HG03135 (cell line): ENCODE measurements at regions not wholly inside any gene's neighbourhood (a gene's known extent, or its start where the extent isn't known, plus 50 kb on each side); places are given as distances from the start of the nearest gene placed in this dataset.

Experiments used
- ATAC-seq: cut with Tn5 transposase; IDR thresholded peaks from one replicate; pipeline ENCODE4 v1.9.1; 2021; ENCODE audit warnings: mild to moderate bottlenecking, moderate library complexity; ENCODE audit not compliant: unreplicated experiment

DNA sequence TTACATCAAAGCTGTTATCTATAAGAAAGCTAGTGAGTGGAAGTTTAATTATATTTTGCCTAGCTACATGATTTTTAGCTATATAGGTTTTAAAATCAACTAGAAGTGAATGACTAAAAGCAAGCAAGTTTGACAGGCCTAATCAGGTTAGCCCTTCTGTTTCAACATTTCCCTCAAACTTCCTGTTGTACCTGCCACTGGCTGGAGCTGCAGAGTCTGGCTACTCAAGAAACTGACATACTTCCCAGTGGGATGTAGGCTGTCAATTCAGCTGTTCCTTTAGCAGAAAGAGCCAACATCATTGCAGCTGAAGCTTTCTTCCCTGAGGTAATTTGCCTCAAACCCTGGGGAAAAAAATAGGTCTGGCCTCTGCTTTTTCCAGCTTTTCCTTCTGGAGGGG is 87.1 kb upstream of the TNR start:
- no peak for ATAC-seq

DNA sequence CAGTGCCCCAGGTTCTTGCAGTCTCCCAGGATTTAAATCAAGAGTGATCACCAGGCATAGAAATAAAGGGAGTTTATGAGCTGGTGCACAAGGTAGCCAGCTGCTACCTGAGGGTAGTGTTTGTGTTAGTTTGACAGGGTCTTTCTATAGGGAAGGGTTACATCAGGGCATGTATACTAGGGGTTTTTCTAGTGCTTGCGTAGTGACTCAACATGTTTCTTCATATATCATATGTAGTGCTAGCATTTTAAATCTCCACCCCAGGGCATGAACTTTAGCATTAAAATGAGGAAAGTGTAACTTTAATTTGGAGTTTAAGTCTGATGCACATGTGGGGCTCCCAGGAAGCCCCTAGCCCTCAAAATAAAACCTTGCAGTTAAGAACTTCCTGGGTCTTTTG is 86.5 kb upstream of the TNR start:
- no peak for ATAC-seq

DNA sequence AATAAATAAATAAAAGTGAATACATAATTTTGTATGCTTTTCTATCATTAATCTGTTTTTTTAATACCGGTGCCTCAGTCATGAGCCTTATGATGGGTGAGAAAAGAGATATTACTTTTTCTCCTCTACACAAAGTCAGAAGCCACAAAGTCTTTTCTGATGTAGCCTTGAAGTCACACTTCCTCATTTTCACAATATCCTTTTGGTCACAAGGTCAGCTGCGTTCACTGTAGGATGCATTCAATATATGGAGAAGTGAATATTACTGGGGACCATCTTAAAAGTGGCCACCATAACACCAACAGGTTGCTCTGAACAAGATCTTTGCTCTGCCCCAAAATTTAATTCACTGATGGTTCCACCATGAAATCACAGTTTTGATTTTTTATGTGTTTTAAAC is 83.3 kb upstream of the TNR start:
- no peak for ATAC-seq

DNA sequence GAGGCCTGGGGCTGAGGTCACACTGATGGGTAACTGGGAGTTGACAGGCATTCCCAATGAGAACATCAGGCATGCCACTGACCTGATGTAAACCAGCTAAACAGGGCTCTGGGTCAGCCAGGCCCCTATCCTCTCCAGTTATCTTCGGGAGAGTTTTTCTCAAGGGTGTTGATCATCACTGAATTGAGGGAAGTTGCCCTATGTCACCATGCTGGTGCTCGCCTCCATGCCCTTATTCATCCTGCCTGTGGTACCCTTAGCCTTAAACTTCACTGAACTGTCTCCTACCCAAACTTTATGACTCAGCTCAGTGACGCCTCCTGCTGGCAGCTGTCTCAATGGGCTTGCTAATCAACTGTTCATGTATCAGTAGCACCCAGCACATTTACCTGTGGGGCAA is 80.7 kb upstream of the TNR start:
- no peak for ATAC-seq

DNA sequence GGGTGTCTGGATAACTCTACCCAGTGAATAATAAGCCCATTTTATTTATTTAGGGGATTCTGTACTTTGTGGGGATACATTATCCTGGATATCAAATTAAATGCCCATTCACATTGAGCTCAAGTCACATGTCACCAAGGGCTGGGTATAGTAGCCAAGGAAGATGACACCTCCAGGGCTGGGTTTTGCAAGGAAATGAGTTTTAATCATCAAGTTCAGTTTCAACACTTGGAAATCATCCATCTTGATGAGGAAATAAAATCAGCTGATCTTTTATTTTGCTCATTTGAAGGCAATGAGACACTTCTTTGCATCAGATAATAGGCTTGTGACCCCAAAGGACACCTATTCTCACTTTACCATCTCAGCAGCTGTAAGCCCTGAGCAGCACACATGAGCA is 80.0 kb upstream of the TNR start:
- no peak for ATAC-seq

DNA sequence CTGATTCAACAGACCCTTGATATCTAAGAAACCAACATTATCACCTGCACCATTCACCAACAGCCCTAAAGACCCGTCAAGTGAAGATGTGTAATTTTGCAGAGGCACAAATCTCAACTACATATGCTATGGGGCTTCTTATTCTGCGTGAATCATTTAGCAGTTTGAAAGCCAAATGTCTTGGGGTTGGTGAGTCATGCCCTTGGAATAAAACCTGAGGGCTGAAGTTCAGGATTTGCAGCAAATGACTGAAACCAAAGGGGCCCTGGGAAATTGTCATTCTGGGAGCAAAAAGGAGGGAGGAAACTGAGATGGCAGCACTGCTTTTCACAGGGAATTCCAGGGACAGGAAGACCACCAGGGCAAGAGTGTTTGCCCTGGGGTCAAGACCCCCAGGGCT is 79.2 kb upstream of the TNR start:
- ATAC-seq: no peak

DNA sequence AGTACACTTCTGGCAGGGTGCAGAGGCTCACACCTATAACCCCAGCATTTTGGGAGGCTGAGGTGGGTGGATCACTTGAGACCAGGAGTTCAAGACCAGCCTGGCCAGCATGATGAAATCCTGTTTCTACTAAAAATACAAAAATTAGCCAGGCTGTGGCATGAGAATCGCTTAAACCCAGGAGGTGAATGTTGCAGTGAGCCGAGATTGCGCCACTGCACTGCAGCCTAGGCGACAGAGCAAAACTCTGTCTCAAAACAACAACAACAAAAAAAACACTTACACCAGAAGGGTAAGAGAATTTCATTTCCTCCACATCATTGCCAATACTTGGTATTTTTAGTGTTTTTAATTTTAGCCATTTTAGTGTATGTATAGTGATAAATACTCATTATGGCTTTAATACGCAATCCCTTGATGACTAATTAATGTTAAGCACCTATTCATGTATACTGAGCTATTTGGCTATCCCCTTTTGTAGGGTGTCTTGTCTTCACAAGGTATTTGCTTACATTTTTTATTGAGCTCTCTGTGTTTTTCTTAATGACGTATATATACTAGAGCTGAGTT is 77.1 kb upstream of the TNR start:
- no peak for ATAC-seq

DNA sequence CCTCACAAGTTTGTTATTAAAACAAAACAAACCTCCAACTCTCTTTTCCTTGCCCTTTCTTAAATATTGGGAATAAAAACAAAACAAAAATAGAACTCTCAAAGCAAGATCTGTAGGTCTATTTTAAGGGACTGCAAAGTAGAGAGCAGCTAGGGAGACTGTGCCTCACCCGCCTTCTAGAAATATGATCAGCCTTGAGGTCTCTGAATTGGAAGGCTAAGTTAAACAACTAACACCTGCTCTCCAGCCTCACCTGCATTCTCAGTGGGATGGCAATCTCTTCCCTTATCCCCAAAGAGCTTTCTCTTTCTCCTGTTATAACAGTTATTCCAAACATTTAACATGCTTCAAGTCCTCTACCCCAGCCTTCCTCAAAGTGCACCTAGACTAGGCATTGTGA is 75.5 kb upstream of the TNR start:
- no peak for ATAC-seq

DNA sequence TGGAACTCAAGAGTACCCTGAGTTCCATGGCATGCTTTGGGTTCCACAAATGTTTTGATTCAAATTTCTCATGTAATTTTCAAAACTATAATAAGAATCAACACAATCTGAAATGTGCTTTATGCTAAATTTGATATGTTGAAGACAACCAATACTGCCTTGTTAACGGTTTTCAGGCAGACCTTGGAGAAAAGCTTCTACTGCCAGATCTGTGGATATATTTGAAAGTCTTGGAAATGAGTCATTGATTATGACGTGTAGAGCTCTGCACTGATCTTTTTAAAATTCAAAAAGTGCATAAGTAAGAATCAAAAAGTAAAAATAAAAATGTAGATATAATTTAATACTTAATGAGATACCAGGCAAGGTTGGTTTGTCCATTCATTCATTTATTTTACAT is 74.0 kb upstream of the TNR start:
- no peak for ATAC-seq

DNA sequence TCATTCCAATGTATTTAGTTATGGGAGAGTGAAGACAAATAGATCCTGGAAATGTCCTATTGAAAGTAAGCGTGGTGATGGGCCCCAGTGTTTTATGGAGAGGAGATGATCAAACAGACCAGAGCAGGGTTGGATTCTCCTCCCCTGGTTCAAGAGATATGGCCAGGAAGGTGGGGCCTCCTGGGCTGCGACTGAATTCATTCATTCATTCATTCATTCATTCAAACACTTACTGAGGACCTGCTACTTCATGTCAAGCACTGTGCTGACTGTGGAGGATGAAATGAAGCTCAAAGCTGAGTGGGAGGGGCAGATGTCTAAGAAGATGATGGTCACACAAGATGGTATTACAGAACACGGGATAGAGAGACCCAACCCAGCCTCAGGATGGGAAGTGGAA is 71.5 kb upstream of the TNR start:
- no peak for ATAC-seq

DNA sequence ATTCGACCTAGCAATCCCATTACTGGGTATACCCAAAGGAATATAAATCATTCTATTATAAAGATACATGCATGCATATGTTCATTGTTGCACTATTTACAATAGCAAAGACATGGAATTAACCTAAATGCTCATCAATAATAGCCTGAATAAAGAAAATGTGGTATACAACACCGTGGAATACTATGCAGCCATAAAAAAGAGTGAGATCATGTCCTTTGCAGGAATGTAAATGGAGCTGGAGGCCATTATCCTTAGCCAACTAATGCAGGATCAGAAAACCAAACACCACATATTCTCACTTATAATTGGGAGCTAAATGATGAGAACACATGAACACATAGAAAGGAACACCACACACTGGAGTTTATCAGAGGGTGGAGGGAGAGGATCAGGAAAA is 69.5 kb upstream of the TNR start:
- no peak for ATAC-seq

DNA sequence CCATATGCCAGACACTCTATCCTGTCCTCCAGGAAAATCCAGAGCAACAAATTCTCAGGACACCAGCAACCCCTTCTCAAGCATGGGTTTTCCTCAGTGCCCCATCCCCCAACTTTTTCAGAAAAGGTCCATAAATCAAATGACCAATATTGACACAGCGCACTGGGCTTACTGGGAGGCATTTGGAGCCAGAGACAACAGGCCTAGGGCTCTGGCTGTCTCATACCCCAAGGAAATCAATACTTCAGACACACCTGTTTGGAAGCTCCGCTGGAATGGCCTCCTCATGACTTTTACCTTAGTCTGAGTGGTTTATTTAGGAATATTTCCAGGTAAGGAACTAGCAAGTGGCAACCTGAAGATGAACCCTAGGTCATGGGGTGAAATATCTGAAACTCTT is 66.9 kb upstream of the TNR start:
- ATAC-seq: no peak

DNA sequence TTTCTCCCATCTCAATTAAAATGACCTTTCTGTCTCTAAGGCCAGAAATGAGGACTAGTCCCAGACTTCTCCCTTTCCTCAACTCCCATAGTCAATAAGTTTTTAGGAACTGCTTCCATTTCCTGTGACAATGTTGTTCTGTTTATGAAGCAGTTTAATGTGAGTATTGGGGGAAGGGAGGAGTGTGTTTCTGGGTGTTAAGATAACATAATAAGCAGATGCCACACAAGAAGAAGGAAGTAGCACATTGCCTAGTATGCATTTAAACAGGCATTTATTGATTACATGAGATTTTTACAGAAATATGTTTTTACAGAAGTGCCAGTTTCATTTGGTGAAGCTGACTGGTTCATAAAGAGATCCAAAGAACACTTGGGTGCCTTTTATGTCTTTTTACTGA is 65.6 kb upstream of the TNR start:
- ATAC-seq: no peak

DNA sequence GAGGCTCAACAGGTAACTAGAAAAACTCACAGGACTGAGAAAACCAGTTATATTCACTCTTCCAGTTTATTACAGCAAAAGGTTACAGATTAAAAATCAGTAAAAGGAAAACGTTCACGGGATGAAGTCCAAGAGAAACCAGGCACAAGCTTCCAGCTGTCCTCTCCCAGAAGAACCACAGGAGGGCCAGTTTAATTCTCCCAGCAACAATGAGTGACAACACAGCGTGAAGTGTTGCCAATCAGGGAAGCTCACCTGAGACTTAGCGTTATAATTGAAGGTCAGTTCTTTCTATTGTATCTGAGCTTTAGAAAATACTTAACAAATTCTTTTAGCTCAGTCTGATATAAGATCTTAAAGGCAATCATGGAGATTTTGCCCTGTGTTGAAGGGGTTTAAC is 65.2 kb upstream of the TNR start:
- no peak for ATAC-seq

DNA sequence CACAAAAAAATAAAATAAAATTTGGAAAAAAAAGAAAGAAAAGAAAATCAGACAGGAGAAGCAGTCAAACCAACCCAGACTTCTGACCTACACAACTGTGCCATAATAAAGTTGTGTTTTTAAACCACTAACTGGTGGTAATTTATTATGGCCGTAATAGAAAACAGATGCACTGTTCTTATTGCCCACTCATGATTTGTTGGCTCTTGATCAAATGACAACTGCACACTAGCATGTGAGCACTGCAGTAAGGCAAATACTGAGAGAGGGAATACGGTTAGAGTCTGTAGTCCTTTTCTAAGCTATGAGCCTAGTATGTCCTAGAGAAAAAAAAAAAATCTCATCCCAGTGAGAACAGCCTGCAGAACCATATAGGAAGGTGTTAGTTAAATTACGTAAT is 61.2 kb upstream of the TNR start:
- no peak for ATAC-seq

DNA sequence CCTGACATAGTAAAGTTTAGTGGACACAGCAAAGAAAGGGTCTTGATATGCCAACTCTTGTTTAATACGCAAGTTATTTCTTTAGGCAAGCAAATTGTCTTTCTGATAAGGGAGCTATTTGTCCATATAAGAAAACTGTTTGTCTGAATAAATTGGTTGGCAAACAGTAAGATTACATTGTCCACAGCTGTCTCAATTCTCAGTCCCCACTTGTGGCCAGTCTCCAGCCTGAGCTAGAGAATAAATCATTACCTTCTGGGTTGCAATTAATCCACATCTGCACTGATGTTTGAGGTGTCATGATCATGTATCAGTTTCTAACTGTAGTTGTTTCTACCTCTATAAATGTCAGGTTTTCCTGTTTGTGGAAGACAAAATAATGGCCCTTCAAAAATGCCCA is 60.0 kb upstream of the TNR start:
- ATAC-seq: no peak

DNA sequence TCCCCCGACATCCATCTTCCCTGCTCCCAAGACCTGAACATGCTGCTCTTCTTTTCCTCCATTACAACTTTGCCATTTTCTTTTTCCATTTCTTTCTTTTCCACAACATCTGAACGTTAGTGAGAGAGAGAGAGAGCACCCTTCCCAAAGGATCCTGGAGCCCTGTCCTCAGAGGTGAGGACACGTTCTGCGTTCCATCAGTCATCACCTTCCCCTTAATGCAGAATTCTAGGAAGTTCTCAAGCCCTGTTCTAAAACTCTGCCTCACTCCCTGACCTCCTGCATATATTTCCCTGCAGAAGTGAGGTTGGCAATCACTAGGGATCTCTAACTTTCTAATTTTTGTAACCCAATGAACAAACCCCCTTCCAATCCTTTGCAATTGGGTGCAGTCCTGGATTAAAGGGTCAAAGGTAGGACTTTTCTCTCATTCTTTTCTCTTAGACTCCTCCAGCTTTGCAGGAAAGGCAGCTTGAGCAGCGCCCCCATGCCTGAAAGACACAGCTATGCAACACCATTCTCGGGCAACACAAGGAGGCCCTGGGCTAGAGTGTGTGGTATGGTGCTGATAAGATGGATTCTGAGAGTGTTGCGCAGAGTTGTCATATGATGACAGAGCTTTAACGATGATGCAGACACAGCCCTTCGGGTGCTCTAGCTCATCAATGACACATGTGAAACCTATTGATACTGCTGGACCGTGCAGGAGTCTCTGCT is 59.2 kb upstream of the TNR start:
- no peak for ATAC-seq

DNA sequence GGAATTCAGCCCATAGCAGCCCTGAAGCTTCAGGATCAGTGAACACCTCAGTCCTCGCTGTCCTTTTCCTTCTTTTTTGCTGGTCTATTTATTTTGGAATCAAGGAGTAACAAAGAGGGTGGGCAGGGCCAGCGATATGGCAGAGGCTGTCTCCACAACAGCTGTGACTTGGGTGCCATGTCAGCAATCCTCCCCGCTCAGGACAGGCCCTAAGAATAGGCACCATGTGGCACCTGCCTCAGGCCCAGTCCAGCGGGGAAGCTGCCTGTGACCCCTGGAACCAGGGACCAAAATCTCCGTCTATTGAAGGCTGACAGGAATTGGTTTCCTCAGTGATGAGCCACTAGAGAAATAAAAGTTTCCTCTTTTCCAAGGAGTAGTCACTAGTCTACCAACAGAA is 58.6 kb upstream of the TNR start:
- no peak for ATAC-seq

DNA sequence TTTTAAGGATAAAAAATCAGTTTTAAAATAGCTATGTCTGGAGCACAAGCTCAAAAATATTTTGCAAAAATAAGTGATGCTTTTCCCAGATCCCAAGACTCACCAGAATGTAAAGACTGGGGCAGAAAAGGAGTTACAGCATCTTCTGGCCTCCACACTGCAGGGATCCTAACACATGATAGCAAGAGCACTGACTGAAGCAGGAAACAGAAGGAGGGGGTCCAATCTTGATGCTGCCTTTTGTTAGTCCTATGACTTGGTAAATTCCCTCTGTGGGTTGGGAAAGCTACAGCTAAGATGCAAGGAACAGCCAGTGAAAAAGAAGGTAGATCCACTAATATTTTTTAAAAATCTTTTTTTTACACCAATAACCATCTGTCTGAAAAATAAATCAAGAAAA is 54.2 kb upstream of the TNR start:
- ATAC-seq: no peak

DNA sequence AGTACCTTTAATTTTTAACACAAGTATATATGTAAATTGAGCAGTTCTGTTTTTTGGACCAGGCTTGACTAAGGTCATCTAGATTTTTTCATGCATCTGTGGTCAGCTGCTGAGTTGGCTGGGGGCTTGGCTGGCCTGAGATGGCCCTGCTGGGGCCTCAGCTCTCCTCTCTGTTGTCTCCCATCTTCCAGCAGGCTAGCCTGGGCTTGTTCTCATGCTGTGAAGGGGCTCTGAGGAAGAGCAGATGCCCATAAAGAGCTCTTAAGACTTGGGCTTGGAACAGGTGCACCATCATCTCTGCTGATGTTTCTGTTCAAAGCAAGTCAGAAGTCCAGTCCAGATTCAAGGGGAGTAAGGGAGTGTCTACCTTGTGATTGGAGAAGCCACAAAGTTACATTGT is 51.2 kb upstream of the TNR start:
- ATAC-seq: no peak

DNA sequence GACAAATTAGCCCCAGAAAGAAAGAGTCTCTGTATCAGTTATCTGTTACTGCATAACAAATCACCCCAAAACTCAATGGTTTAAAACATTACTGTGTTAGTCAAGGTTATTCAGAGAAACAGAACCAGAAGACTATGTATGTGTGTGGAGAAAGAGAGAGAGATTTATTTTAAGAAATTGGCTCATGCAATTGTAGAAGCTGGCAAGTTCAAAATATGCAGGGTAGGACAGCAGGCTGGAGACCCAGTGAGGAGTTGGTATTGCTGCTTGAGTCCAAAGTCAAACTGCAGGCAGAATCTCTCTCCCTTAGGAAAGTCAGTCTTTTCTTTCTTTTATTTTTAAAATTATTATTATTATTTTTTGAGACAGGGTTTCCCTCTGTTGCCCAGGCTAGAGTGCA is 50.2 kb upstream of the TNR start:
- ATAC-seq: no peak
